ENCODE measurements at regions not wholly inside any gene's neighbourhood (a gene's known extent, or its start where the extent isn't known, plus 50 kb on each side); places are given as distances from the start of the nearest gene placed in this dataset.

DNA sequence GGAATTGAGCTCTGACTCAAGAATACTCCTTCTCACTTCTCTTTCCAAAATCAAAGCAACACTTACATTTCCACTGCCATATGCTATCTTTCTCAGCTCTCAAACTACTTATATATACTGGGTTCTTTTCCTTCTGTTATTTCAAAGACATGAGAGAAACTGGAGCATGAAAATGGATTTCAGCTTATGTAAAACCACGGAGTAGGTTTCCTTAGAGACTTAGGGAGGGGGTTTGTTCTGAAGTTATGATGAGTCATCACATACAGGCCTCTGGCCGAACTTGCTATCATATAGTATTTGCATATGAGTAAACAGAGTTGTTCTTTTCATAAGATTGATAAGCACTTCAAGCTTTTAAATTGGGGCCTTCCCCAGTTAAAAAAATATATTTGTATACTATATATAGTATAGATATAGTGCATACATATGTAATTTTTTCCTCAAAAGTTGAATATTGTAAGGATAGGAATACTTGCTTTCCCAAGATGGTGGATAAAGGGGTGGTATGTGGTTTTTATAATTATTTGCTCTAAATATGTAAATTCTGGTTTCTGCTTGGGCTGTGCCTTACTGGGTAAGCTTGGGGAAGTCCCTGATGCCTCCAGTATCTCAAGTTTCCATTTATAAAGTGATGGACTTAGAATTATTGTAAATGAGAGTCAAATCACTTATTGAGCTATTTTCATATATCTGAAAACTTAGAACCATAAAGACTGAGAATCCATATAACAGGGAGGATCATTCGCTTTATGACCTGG, 273.9 kb downstream of the RFPL4B start:
- Histone ChIP-seq H3K27ac (ENCODE audit: low read depth) (no peak overlapping the region), H3K4me2 (no peak overlapping the region), H3K4me1 (ENCODE audit: insufficient read depth) (peaks cover 11% of the 10 kb centered on the region; the same call in 1 of the 2 replicates), H2AFZ (no peak overlapping the region), H3K36me3 (ENCODE audit: insufficient read depth) (no peaks in the 10 kb centered on the region), H3F3A (replicated peaks; ENCODE audit: low read depth) (no peaks in the 10 kb centered on the region), H3K79me2 (replicated peaks; ENCODE audit: insufficient read depth) (no peaks in the 10 kb centered on the region), H4K20me1 (replicated peaks; ENCODE audit: insufficient read depth) (no peaks in the 10 kb centered on the region), H3K4me3 (no peak overlapping the region), H3K9me2 (ENCODE audit: insufficient read depth) (no peaks in the 10 kb centered on the region), H3K27me3 (ENCODE audit: insufficient read depth) (no peaks in the 10 kb centered on the region)
- no peaks in the 10 kb centered on the region for H3K36me3 Mint-ChIP-seq (ENCODE audit: low read depth)
- no peak overlapping the region for H3K4me3 Mint-ChIP-seq
- H3K27me3 Mint-ChIP-seq (ENCODE audit: insufficient read depth, low read depth, poor library complexity): no peaks in the 10 kb centered on the region
- ATAC-seq: no peak
- peak overlapping the region; percentile 84 for H3K27ac Mint-ChIP-seq
- DNase-seq (ENCODE audit: low spot score): no peak
- peaks cover 8% of the 10 kb centered on the region; the same call in 2 of the 3 replicates for H3K4me1 Mint-ChIP-seq
- no peaks in the 10 kb centered on the region for H3K9me3 Mint-ChIP-seq
- TF ChIP-seq ZNF331 (CRISPR knock-in tag; IDR thresholded peaks at IDR 0.05; ENCODE audit: low read depth): no peak
- TF ChIP-seq, protein P1, sequence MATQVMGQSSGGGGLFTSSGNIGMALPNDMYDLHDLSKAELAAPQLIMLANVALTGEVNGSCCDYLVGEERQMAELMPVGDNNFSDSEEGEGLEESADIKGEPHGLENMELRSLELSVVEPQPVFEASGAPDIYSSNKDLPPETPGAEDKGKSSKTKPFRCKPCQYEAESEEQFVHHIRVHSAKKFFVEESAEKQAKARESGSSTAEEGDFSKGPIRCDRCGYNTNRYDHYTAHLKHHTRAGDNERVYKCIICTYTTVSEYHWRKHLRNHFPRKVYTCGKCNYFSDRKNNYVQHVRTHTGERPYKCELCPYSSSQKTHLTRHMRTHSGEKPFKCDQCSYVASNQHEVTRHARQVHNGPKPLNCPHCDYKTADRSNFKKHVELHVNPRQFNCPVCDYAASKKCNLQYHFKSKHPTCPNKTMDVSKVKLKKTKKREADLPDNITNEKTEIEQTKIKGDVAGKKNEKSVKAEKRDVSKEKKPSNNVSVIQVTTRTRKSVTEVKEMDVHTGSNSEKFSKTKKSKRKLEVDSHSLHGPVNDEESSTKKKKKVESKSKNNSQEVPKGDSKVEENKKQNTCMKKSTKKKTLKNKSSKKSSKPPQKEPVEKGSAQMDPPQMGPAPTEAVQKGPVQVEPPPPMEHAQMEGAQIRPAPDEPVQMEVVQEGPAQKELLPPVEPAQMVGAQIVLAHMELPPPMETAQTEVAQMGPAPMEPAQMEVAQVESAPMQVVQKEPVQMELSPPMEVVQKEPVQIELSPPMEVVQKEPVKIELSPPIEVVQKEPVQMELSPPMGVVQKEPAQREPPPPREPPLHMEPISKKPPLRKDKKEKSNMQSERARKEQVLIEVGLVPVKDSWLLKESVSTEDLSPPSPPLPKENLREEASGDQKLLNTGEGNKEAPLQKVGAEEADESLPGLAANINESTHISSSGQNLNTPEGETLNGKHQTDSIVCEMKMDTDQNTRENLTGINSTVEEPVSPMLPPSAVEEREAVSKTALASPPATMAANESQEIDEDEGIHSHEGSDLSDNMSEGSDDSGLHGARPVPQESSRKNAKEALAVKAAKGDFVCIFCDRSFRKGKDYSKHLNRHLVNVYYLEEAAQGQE (IDR thresholded peaks at IDR 0.05; ENCODE audit: unreplicated experiment): no peak
- TF ChIP-seq STAT1 (IDR thresholded peaks at IDR 0.05; ENCODE audit: unreplicated experiment): no peak
- TF ChIP-seq EZH2phosphoT487 (IDR thresholded peaks at IDR 0.05; ENCODE audit: unreplicated experiment): no peak
- TF ChIP-seq JUNB (IDR thresholded peaks at IDR 0.05; ENCODE audit: unreplicated experiment): no peak
- TF ChIP-seq, protein P2, sequence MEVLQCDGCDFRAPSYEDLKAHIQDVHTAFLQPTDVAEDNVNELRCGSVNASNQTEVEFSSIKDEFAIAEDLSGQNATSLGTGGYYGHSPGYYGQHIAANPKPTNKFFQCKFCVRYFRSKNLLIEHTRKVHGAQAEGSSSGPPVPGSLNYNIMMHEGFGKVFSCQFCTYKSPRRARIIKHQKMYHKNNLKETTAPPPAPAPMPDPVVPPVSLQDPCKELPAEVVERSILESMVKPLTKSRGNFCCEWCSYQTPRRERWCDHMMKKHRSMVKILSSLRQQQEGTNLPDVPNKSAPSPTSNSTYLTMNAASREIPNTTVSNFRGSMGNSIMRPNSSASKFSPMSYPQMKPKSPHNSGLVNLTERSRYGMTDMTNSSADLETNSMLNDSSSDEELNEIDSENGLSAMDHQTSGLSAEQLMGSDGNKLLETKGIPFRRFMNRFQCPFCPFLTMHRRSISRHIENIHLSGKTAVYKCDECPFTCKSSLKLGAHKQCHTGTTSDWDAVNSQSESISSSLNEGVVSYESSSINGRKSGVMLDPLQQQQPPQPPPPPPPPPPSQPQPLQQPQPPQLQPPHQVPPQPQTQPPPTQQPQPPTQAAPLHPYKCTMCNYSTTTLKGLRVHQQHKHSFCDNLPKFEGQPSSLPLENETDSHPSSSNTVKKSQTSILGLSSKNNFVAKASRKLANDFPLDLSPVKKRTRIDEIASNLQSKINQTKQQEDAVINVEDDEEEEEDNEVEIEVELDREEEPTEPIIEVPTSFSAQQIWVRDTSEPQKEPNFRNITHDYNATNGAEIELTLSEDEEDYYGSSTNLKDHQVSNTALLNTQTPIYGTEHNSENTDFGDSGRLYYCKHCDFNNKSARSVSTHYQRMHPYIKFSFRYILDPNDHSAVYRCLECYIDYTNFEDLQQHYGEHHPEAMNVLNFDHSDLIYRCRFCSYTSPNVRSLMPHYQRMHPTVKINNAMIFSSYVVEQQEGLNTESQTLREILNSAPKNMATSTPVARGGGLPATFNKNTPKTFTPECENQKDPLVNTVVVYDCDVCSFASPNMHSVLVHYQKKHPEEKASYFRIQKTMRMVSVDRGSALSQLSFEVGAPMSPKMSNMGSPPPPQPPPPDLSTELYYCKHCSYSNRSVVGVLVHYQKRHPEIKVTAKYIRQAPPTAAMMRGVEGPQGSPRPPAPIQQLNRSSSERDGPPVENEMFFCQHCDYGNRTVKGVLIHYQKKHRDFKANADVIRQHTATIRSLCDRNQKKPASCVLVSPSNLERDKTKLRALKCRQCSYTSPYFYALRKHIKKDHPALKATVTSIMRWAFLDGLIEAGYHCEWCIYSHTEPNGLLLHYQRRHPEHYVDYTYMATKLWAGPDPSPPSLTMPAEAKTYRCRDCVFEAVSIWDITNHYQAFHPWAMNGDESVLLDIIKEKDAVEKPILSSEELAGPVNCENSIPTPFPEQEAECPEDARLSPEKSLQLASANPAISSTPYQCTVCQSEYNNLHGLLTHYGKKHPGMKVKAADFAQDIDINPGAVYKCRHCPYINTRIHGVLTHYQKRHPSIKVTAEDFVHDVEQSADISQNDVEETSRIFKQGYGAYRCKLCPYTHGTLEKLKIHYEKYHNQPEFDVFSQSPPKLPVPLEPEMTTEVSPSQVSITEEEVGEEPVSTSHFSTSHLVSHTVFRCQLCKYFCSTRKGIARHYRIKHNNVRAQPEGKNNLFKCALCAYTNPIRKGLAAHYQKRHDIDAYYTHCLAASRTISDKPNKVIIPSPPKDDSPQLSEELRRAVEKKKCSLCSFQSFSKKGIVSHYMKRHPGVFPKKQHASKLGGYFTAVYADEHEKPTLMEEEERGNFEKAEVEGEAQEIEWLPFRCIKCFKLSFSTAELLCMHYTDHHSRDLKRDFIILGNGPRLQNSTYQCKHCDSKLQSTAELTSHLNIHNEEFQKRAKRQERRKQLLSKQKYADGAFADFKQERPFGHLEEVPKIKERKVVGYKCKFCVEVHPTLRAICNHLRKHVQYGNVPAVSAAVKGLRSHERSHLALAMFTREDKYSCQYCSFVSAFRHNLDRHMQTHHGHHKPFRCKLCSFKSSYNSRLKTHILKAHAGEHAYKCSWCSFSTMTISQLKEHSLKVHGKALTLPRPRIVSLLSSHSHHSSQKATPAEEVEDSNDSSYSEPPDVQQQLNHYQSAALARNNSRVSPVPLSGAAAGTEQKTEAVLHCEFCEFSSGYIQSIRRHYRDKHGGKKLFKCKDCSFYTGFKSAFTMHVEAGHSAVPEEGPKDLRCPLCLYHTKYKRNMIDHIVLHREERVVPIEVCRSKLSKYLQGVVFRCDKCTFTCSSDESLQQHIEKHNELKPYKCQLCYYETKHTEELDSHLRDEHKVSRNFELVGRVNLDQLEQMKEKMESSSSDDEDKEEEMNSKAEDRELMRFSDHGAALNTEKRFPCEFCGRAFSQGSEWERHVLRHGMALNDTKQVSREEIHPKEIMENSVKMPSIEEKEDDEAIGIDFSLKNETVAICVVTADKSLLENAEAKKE (CRISPR knock-in tag; IDR thresholded peaks at IDR 0.05): no peak
- TF ChIP-seq POLR2AphosphoS5 (IDR thresholded peaks at IDR 0.05; ENCODE audit: low read depth): no peak
- TF ChIP-seq, protein P3, sequence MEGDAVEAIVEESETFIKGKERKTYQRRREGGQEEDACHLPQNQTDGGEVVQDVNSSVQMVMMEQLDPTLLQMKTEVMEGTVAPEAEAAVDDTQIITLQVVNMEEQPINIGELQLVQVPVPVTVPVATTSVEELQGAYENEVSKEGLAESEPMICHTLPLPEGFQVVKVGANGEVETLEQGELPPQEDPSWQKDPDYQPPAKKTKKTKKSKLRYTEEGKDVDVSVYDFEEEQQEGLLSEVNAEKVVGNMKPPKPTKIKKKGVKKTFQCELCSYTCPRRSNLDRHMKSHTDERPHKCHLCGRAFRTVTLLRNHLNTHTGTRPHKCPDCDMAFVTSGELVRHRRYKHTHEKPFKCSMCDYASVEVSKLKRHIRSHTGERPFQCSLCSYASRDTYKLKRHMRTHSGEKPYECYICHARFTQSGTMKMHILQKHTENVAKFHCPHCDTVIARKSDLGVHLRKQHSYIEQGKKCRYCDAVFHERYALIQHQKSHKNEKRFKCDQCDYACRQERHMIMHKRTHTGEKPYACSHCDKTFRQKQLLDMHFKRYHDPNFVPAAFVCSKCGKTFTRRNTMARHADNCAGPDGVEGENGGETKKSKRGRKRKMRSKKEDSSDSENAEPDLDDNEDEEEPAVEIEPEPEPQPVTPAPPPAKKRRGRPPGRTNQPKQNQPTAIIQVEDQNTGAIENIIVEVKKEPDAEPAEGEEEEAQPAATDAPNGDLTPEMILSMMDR (conservative IDR thresholded peaks at IDR 0.05; ENCODE audit: low read depth in 2 of 2): no peak
- TF ChIP-seq CREB1 (CRISPR knock-in tag; IDR thresholded peaks at IDR 0.05; ENCODE audit: low read depth): no peak
- TF ChIP-seq EZH2 (IDR thresholded peaks at IDR 0.05; ENCODE audit: low read depth, unreplicated experiment): no peak
- no peak for TF ChIP-seq NANOG (IDR thresholded peaks at IDR 0.05; ENCODE audit: borderline replicate concordance)
- no peak for TF ChIP-seq ZNF114 (CRISPR knock-in tag; IDR thresholded peaks at IDR 0.05)
- TF ChIP-seq, protein P4, sequence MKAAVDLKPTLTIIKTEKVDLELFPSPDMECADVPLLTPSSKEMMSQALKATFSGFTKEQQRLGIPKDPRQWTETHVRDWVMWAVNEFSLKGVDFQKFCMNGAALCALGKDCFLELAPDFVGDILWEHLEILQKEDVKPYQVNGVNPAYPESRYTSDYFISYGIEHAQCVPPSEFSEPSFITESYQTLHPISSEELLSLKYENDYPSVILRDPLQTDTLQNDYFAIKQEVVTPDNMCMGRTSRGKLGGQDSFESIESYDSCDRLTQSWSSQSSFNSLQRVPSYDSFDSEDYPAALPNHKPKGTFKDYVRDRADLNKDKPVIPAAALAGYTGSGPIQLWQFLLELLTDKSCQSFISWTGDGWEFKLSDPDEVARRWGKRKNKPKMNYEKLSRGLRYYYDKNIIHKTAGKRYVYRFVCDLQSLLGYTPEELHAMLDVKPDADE (IDR thresholded peaks at IDR 0.05): no peak
